GM12873 (cell line): ENCODE measurements at regions not wholly inside any gene's neighbourhood (a gene's known extent, or its start where the extent isn't known, plus 50 kb on each side); places are given as distances from the start of the nearest gene placed in this dataset.

ENCODE experiments used
- TF ChIP-seq, protein P1 (sequence below): IDR thresholded peaks from 2 replicates; pipeline ENCODE4 v1.5.1; 2012; ENCODE audit warnings: low read depth, mild to moderate bottlenecking, moderate library complexity, low read length, control low read depth; ENCODE audit not compliant: insufficient read depth; ENCODE audit errors: missing control alignments

DNA sequence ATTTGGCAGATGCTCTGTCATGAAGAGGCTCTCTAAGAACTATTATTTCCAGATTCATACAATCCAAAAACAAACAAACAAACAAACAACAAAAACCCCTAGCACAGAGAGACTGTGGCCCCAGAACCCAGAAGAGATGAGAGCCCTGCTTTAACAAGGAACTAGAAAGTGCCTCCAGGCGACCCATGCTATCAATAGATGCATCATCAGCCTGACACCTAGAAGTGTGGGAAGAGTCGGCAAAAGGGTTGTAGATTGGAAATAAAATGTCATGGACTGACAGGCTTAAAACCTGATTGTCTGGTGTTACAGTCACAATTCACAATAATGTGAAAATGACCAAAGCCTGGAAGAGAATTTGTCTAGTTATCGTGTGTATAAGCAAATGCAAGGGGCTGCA, 50.6 kb upstream of the FLRT2 start:
- TF ChIP-seq, protein P1, sequence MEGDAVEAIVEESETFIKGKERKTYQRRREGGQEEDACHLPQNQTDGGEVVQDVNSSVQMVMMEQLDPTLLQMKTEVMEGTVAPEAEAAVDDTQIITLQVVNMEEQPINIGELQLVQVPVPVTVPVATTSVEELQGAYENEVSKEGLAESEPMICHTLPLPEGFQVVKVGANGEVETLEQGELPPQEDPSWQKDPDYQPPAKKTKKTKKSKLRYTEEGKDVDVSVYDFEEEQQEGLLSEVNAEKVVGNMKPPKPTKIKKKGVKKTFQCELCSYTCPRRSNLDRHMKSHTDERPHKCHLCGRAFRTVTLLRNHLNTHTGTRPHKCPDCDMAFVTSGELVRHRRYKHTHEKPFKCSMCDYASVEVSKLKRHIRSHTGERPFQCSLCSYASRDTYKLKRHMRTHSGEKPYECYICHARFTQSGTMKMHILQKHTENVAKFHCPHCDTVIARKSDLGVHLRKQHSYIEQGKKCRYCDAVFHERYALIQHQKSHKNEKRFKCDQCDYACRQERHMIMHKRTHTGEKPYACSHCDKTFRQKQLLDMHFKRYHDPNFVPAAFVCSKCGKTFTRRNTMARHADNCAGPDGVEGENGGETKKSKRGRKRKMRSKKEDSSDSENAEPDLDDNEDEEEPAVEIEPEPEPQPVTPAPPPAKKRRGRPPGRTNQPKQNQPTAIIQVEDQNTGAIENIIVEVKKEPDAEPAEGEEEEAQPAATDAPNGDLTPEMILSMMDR = no peak

DNA sequence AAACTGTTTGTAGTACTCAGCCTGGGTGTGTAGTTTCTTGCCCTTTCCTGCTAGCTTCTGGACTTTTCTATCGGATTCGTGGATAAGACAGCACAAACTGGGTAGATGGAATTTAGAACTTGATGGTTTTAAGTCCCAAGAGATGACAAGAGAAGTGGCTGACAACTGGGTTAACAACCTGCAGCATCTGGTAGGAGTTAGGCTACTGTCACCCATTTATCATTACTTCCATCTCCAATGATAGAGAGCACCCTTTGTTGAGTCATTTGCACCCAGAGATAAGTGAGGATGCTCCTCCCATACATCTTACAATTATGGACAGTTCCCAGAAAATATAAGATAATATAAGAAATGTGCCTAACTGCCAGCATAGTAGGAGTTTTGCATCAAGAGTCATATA, 50.2 kb upstream of the FLRT2 start:
- TF ChIP-seq, protein P1 = no peak
